ENCODE measurements at regions not wholly inside any gene's neighbourhood (a gene's known extent, or its start where the extent isn't known, plus 50 kb on each side); places are given as distances from the start of the nearest gene placed in this dataset.
A peak's percentile ranks its signal among the peaks of the same experiment; 100 is the strongest.

DNA sequence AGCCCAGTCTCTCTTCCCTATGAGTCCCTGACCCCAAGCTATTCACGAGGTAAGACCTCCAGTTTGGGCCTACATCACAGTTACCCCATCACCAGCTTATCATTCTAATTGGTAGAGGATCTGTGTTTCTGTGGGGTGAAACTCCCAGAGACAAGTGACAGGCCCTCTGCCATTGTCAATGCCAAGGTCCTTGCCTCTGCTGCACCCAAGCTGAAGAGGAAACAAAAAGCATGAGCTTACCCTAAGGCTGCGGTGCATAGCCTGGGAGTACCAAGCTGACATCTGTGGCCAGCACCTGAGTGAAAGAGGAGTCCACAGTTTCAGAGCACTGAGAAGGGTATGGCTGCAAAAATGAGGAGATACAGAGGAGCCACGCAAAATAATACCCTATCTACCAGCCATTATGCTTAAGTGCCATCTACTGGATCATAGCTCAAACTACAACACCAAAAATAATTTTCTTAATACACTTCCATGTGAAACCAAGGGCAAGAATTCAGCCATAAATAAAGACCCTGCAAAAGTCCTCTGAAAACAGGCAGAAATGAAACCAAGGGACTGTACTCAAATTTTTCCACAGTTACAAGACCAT, 62.3 kb upstream of the ANO5 start:
- Mint-ChIP-seq H3K9me3 (ENCODE audit: unreplicated experiment) (peaks cover 56% of the 10 kb centered on the region), H3K27ac (ENCODE audit: low read depth, unreplicated experiment) (no peak overlapping the region), H3K4me3 (ENCODE audit: unreplicated experiment) (no peak overlapping the region), H3K27me3 (ENCODE audit: insufficient read depth, unreplicated experiment) (no peaks in the 10 kb centered on the region), H3K4me1 (ENCODE audit: insufficient read depth, unreplicated experiment) (no peaks in the 10 kb centered on the region), H3K36me3 (ENCODE audit: insufficient read depth, unreplicated experiment) (no peaks in the 10 kb centered on the region)
- TF ChIP-seq, protein P1, sequence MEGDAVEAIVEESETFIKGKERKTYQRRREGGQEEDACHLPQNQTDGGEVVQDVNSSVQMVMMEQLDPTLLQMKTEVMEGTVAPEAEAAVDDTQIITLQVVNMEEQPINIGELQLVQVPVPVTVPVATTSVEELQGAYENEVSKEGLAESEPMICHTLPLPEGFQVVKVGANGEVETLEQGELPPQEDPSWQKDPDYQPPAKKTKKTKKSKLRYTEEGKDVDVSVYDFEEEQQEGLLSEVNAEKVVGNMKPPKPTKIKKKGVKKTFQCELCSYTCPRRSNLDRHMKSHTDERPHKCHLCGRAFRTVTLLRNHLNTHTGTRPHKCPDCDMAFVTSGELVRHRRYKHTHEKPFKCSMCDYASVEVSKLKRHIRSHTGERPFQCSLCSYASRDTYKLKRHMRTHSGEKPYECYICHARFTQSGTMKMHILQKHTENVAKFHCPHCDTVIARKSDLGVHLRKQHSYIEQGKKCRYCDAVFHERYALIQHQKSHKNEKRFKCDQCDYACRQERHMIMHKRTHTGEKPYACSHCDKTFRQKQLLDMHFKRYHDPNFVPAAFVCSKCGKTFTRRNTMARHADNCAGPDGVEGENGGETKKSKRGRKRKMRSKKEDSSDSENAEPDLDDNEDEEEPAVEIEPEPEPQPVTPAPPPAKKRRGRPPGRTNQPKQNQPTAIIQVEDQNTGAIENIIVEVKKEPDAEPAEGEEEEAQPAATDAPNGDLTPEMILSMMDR (IDR thresholded peaks at IDR 0.05; ENCODE audit: unreplicated experiment), result no peak
- BruUV-seq (replicated peaks), result no TSS peak
- POLR2A ChIA-PET, result no interaction called here
- DNase-seq (ENCODE audit: unreplicated experiment), result peak; percentile 0
- intact Hi-C loops (cut with micrococcal nuclease), result no loop called here
- CTCF ChIA-PET, result interaction anchor here (0.5 to 1.6 kb wide), 16 partner anchors 8 to 1989 kb away, joined by 3 to 11 read pairs (median 3); no protein-coding TSS in a partner anchor

DNA sequence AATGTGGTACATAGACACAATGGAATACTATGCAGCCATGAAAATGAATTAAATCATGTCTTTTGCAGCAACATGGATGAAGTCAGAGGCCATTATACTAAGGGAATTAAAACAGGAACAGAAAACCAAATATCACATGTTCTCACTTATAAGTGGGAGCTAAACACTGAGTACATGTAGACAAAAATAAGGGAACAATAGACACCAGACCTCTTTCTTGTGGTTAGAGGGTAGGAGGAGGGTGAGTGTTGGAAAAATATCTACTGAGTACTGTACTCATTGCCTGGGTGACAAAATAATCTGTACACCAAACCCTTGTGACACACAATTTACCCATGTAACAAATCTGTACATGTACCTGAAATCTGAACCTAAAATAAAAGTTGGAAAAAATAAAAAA, 59.1 kb upstream of the ANO5 start:
- no peaks in the 10 kb centered on the region for H3K36me3 Mint-ChIP-seq (ENCODE audit: insufficient read depth, unreplicated experiment)
- DNase-seq (ENCODE audit: unreplicated experiment), result no peak
- BruUV-seq (replicated peaks), result no TSS peak
- no peaks in the 10 kb centered on the region for H3K27me3 Mint-ChIP-seq (ENCODE audit: insufficient read depth, unreplicated experiment)
- CTCF ChIA-PET, result no interaction called here
- H3K9me3 Mint-ChIP-seq (ENCODE audit: unreplicated experiment), result peaks cover 27% of the 10 kb centered on the region
- H3K4me1 Mint-ChIP-seq (ENCODE audit: insufficient read depth, unreplicated experiment), result no peaks in the 10 kb centered on the region
- no peak overlapping the region for H3K27ac Mint-ChIP-seq (ENCODE audit: low read depth, unreplicated experiment)
- H3K4me3 Mint-ChIP-seq (ENCODE audit: unreplicated experiment), result no peak overlapping the region
- TF ChIP-seq, protein P1 (IDR thresholded peaks at IDR 0.05; ENCODE audit: unreplicated experiment), result no peak
- intact Hi-C loops (cut with micrococcal nuclease), result no loop called here
- POLR2A ChIA-PET, result no interaction called here

DNA sequence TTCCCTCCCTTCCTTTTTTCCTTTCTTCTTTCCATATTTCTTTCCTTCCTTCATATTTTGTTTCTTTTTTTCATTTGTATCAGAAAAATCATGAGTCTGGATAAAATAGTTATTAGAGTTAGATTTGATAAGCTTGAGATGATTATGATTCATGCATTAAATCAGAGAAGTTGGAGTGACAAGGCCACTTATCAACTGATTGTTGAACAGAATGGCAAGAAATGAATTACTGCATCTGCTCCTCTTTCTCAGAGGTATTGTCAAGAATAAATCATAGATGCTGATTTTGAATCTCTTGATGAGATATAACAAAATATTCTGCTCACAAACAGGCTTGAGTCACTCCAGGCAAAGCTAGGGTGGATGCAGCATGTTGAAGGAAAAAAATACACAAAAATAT, 54.6 kb upstream of the ANO5 start:
- CTCF ChIA-PET, result interaction anchor here (0.6 to 0.7 kb wide), 2 partner anchors 9 to 568 kb away, joined by 3 read pairs; no protein-coding TSS in a partner anchor
- Mint-ChIP-seq H3K9me3 (ENCODE audit: unreplicated experiment) (peaks cover 19% of the 10 kb centered on the region), H3K4me1 (ENCODE audit: insufficient read depth, unreplicated experiment) (no peaks in the 10 kb centered on the region), H3K36me3 (ENCODE audit: insufficient read depth, unreplicated experiment) (no peaks in the 10 kb centered on the region), H3K27me3 (ENCODE audit: insufficient read depth, unreplicated experiment) (no peaks in the 10 kb centered on the region), H3K27ac (ENCODE audit: low read depth, unreplicated experiment) (no peak overlapping the region), H3K4me3 (ENCODE audit: unreplicated experiment) (no peak overlapping the region)
- BruUV-seq (replicated peaks), result no TSS peak
- TF ChIP-seq, protein P1 (IDR thresholded peaks at IDR 0.05; ENCODE audit: unreplicated experiment), result no peak
- DNase-seq (ENCODE audit: unreplicated experiment), result no peak
- POLR2A ChIA-PET, result no interaction called here
- intact Hi-C loops (cut with micrococcal nuclease), result no loop called here
